HepG2 (cell line): ENCODE measurements at regions not wholly inside any gene's neighbourhood (a gene's known extent, or its start where the extent isn't known, plus 50 kb on each side); places are given as distances from the start of the nearest gene placed in this dataset.

Experiments
- ESRRA ChIP-seq: sonication (generic); formaldehyde crosslinking; IDR thresholded peaks from 2 replicates; pipeline ENCODE4 v1.5.1; 2020; ENCODE audit warnings: mild to moderate bottlenecking, low read depth, missing genetic modification reagents
- TF ChIP-seq, protein P1 (sequence below): sonication (generic); formaldehyde crosslinking; IDR thresholded peaks from 2 replicates; pipeline ENCODE4 v1.4.0; 2020; ENCODE audit warnings: missing genetic modification reagents

DNA sequence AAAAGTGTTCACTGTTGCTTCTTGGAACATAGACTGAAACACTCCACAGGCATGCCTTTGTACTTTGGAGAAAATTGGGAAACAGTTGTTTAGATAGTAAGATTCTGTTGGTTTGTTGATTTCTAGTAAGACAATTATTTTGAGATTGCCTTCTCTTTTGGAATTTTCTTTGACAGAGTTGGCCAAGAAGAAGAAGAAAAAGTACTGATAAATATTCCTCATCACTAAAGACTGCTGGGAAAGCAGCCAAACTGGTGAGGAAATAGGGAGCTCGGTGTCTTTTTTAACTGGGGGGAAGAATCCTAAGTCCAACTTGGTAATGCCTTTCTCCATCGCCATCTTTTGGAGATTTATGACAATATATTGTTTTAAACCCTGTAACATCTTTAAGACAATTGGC is 370.7 kb downstream of the GPAT3 start:
- TF ChIP-seq, protein P1, sequence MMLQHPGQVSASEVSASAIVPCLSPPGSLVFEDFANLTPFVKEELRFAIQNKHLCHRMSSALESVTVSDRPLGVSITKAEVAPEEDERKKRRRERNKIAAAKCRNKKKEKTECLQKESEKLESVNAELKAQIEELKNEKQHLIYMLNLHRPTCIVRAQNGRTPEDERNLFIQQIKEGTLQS (CRISPR knock-in tag): no peak
- no peak for TF ChIP-seq ESRRA
